EH (cell line): ENCODE measurements at regions not wholly inside any gene's neighbourhood (a gene's known extent, or its start where the extent isn't known, plus 50 kb on each side); places are given as distances from the start of the nearest gene placed in this dataset.

Experiments
- DNase-seq: peaks from one replicate; pipeline ENCODE4 v3.0.0-alpha.2; 2015; ENCODE audit warnings: low read depth

GRCh38 chr4:110778521-110778920 is 155.6 kb upstream of the PITX2 start:
- DNase-seq: peak; percentile 30

GRCh38 chr4:110780538-110780937 is 157.7 kb upstream of the PITX2 start:
- no peak for DNase-seq

- DNase-seq: no peak
Measured at GRCh38 chr4:110781944-110782343, 159.1 kb upstream of the PITX2 start.

- DNase-seq: peak; percentile 21
Measured at GRCh38 chr4:110787109-110787508, 164.2 kb upstream of the PITX2 start.

DNA sequence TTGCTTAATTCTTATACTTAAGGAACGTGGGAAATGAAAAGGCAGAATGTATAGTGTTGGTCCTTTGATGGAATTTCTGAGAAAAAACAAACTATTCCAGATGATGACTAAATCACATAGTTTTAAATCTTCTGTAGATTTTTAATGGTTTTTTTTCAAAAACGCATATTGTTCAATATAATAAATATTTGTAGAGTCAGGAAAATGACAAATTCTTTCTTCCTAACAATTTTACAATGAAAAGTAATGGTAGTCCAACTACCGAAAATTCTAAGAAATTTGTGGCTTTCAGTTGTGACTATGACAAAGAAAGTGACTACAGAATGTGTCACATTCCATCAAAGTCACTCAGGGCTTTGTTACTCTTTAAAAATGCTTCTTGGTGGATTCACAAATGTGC is 164.8 kb upstream of the PITX2 start:
- peak; percentile 55 for DNase-seq

DNA sequence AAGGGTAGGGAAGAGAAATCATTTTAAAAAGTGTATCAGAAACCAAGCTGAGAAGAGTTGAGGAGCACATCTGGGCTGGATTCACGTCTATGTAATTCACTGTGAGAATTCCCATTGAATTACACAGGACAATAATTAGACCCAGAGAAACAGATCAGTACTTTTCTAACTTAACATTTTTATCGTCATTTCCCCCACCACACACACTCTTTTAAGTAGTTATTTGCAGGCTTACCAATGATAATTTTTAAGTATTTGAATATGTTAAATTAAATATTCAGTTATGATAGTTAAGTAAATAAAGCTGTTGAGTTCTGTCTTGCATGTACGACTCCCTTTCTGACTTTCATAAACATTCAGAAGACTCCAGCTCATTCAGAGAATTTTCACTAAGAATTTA is 165.4 kb upstream of the PITX2 start:
- no peak for DNase-seq

DNA sequence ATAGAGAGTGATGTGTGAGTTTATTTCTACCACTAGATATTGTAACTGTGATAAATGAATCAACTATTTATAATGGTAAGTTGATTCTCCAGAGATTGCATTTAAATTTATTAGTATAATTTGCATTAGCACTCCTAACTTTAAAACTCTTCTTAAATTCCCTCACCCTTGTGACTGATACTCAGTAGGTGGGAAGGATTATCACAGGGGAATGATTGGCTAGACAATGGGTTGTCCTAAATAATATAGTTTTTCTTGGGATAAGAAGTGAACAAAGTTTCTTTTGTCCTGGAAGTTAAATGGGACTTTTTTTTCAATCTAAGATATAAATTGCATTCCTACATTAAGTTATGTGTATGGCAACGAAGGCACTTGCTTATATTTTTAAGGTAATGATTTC is 169.2 kb upstream of the PITX2 start:
- DNase-seq: no peak

DNA sequence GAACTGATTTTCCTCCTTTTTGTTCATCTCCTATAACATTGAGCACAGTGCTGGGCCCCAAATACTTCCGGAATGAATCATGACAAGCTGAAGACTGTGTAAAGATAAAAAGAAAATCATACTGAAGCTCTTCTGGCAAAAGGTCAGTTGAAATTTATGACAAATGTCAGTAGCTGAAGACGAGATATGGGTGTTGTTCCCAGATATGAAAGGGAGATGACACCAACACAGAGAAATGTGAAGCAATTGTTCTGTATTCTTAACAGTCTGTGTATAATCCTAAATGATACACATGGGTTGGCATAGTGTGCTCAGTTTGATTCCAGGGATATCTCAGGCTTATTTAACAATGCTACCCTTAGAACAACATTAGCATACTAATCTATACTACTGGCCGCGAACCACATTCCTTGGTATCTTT is 170.5 kb upstream of the PITX2 start:
- peak; percentile 64 for DNase-seq

GRCh38 chr4:110793890-110794554 is 171.1 kb upstream of the PITX2 start:
- DNase-seq: no peak

DNA sequence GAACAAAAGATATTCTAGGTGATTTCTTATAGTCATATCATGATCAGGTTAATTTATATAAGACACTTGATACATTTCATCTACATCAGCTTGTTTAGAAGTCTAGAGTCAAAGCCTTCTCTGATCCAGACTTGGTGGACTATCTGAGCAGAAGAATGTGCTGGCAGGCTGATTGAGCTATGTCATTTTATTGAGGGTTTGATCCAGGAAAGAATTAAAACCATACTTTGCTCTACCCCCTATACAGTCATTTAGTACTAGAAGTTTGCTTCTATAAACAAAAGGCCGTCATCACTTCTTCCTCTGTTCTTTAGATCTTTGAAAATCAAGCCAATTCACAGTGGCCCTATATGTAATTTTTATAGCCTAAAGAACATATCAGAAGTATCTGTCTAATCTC is 173.1 kb upstream of the PITX2 start:
- DNase-seq: no peak

DNA sequence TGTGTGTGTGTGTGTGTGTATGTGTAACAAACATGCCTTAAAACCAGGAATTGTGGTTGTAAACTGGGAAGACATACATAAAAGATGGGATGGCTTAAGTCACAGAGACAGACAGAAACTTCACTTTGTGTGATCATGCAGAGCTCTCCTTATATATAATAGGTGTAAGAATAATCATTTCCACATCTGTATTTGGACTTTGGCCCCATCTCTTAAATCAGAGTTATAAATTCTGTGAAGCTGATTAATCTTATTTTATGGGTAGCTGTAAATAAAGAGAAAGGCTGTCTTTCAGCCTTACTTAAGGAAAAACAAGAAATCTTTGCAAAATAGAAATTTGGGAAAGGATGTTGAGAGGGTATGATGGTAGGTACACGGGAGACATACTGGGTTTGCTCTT is 174.6 kb upstream of the PITX2 start:
- DNase-seq: no peak

GRCh38 chr4:110798687-110799086 is 175.8 kb upstream of the PITX2 start:
- peak; percentile 8 for DNase-seq

- peak; percentile 5 for DNase-seq
Measured at GRCh38 chr4:110799211-110799610, 176.3 kb upstream of the PITX2 start.

DNA sequence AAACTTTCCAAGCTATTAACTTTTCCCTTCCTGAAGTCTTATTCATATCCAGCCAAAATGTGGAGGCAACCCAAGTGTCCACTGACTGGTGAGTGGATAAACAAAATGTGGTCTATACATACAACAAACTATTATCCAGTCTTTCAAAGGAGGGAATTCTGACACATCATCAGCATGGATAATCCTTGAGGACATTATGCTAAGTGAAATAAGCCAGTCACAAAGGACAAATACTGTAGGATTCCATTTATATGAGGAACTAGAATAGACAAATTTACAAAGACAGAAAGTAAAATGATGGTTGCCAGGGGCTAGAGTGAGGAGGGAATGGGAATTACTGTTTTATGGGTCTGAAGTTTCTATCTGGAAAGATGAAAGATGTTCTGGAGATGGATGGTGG is 178.7 kb upstream of the PITX2 start:
- DNase-seq: no peak

GRCh38 chr4:110808351-110808878 is 185.5 kb upstream of the PITX2 start:
- peak; percentile 32 for DNase-seq

DNA sequence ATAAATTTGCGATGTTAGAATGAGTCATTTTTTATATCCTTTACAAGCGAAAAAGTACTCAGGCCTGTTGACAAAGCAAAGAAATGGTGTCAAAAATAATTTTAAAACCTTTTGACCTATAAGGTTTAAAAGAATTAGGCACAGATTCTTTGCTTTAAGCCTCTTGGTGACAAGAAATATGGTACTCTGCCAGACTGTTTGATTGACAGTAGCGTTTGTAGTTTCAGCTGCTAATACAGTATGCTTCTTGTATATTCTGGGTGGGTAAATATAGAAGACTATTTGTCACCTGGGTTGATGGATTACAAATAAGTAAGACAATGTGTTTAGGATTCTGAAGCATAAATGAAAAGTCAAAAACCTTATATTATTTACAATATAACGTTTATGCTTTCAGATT is 193.1 kb upstream of the PITX2 start:
- DNase-seq: no peak

- DNase-seq: no peak
Measured at GRCh38 chr4:110816367-110816766, 193.5 kb upstream of the PITX2 start.

GRCh38 chr4:110821186-110821585 is 198.3 kb upstream of the PITX2 start:
- DNase-seq: no peak

GRCh38 chr4:110823251-110823650 is 200.4 kb upstream of the PITX2 start:
- DNase-seq: no peak

DNA sequence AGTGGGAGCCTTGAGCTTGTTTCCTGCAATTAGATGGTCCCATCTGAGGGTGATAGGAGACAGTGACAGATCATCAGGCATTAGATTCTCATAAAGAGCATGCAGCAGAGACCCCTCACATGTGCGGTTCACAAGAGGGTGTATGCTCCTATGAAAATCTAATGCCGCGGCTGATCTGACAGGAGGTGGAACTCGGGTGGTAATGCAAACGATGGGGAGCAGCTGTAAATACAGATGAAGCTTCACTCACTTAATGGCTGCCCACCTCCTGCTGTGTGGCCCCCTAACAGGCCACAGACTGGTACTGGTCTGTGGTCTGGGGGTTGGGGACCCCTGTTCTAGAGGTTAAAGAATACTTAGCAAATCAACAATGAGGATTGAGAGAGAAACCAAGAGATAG is 201.5 kb upstream of the PITX2 start:
- no peak for DNase-seq

DNA sequence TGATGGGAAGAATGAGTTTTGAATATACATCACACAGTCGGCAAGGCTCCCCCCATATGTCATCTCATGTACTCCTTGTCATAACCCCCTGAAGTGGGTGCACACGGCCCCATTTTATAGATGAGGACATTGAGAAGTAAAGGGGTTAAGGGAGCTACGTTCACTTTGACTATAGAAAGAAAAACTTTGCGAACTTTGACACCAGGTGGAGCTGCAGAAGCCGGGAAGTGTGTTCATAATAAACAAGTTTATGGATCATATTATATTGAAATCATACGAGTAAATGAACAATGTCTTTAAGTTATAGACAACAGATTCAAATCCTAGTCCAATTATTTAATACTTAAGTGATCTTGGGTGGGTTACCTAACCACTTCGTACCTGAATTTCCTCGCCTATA is 203.8 kb upstream of the PITX2 start:
- no peak for DNase-seq

DNA sequence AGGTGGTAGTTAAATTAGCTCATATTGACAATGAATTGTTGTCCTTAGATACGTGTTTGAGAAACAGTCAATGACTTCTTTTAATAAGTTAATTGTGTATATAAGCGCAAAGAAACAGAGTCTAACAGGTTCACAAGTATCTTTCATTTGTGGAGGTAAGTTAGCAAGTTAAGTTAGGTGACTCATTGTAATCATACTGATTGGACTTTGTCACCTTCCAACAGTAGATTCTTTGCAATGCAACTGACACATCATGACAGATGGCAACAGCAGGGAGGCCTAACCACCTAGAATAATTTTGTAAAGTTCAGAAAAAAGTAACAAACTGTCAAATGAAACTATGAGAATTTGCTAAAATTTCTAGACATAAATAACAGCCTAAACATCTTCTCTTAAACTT is 207.6 kb upstream of the PITX2 start:
- no peak for DNase-seq

DNA sequence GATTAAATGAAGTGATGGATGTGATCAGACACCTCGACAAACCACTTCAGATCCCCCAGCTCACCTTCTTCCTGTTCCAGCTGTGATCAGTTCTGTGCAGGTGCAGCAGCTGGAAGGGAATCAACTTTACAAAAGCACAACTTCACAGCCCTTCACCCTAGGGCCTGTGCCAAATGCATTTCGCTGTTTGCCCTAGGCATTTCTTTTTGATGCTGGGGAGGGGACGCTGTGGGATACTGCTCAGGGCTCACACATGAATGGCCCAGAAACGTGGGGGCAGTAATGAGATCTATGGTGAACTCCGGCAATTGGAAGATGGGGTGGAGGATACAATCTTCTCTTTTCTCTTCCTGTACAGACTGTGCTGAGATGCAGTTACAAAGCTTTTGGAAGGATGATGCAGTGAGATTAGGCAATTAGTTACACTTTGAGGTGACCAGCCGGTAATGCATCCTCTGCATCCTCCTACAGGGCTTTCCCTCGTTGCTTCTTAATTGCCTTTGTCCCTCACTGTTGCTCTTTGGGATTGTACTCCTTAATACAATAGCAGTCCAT is 215.1 kb upstream of the PITX2 start:
- no peak for DNase-seq

GRCh38 chr4:110840221-110840654 is 217.4 kb upstream of the PITX2 start:
- DNase-seq: peak; percentile 69
